HepG2 (cell line): ENCODE measurements at regions not wholly inside any gene's neighbourhood (a gene's known extent, or its start where the extent isn't known, plus 50 kb on each side); places are given as distances from the start of the nearest gene placed in this dataset.

Experiments used
- ATAC-seq: fragments of 200-7000 bp; cut with Tn5 transposase; 3 replicates; pipeline ENCODE4 v1.9.1; 2020; ENCODE audit warnings: mild to moderate bottlenecking, moderate library complexity
- BruUV-seq: library from RNA; stranded (reverse); fragments of 400-500 nt; replicated peaks from 2 replicates; lab custom pipeline; 2021; lab: Mats Ljungman, UMichigan
- CTCF ChIA-PET: fragments of 300-600 bp; formaldehyde crosslinking; extraction: SDS; loops from one replicate; lab custom pipeline; 2021; ENCODE audit warnings: low total read pairs, inconsistent platforms, low intra/inter-chr PET ratio; lab: Yijun Ruan, JAX
- POLR2A ChIA-PET: fragments of 350-600 bp; sonication (Branson Sonifier 250); formaldehyde crosslinking; loops from one replicate; lab custom pipeline; 2020; ENCODE audit warnings: antibody characterized with exemption, inconsistent platforms; lab: Yijun Ruan, JAX
- DNase-seq: peaks from one replicate; pipeline ENCODE4 v3.0.0-alpha.2; 2015; ENCODE audit warnings: low spot score
- FAIRE-seq: peaks from 3 replicates; lab custom pipeline; 2011; peaks lifted over from hg19 to GRCh38; lab: Jason Lieb, UNC
- H2AFZ ChIP-seq: one replicate; pipeline ENCODE4 v1.6.1; 2011; ENCODE audit warnings: low read length, inconsistent platforms
- H3K27ac ChIP-seq: fragments of 300-600 bp; 3 replicates; pipeline ENCODE4 v1.8.0; 2011; ENCODE audit warnings: mixed run types, mild to moderate bottlenecking, mixed read lengths, low read length, inconsistent platforms; ENCODE audit not compliant: insufficient read depth; ENCODE audit errors: extremely low read length
- H3K27me3 ChIP-seq, 2 experiments: fragments of 200-600 bp in 1 of 2; 2 replicates in 1 of 2; 3 replicates in 1 of 2; pipeline versions ENCODE4 v1.6.0 to v1.8.0; 2011; ENCODE audit warnings: low read length in 2 of 2, mild to moderate bottlenecking in 2 of 2, moderate library complexity in 2 of 2, inconsistent platforms in 1 of 2; ENCODE audit not compliant: insufficient read depth in 2 of 2, control insufficient read depth in 1 of 2
- H3K36me3 ChIP-seq, 2 experiments: fragments of 200-600 bp in 1 of 2; replicated peaks in 1 of 2; 2 replicates in 1 of 2; 3 replicates in 1 of 2; pipeline versions ENCODE4 v1.5.1 to v1.8.0; 2011; ENCODE audit warnings: low read length in 2 of 2, inconsistent platforms in 1 of 2; ENCODE audit not compliant: insufficient read depth in 2 of 2, control insufficient read depth in 1 of 2
- H3K4me1 ChIP-seq: 2 replicates; pipeline ENCODE4 v1.5.1; 2012; ENCODE audit warnings: low read length, inconsistent platforms; ENCODE audit not compliant: insufficient read depth
- H3K4me2 ChIP-seq: 2 replicates; pipeline ENCODE4 v1.6.0; 2011; ENCODE audit warnings: low read depth, low read length, inconsistent platforms
- H3K4me3 ChIP-seq, 3 experiments: fragments of 200-600 bp in 1 of 3; sonication (generic), shearing (Covaris generic) in 1 of 3; replicated peaks in 1 of 3; 2 replicates each; pipeline ENCODE4 v1.5.1; 2011 to 2016; ENCODE audit warnings: low read length in 3 of 3, inconsistent platforms in 2 of 3, low read depth in 2 of 3, mild to moderate bottlenecking in 2 of 3, control low read depth in 1 of 3, mixed read lengths in 1 of 3; ENCODE audit not compliant: insufficient read depth in 1 of 3
- H3K79me2 ChIP-seq: one replicate; pipeline ENCODE4 v1.6.1; 2011; ENCODE audit warnings: low read length, inconsistent platforms; ENCODE audit not compliant: insufficient read depth
- H3K9ac ChIP-seq: 2 replicates; pipeline ENCODE4 v1.6.0; 2011; ENCODE audit warnings: mild to moderate bottlenecking, low read depth, low read length, inconsistent platforms; ENCODE audit not compliant: insufficient read depth
- H3K9me3 ChIP-seq: 2 replicates; pipeline ENCODE4 v1.5.1; 2012; ENCODE audit warnings: mild to moderate bottlenecking, low read length
- H4K20me1 ChIP-seq: 2 replicates; pipeline ENCODE4 v1.6.0; 2011; ENCODE audit warnings: inconsistent platforms, mild to moderate bottlenecking, low read length, moderate library complexity; ENCODE audit not compliant: insufficient read depth
- ARNT ChIP-seq: fragments of 450-650 bp; IDR thresholded peaks from 2 replicates; pipeline ENCODE4 v1.6.1; 2017
- BRCA1 ChIP-seq: sonication (generic); formaldehyde crosslinking; IDR thresholded peaks from 2 replicates; pipeline ENCODE4 v1.4.0; 2020; ENCODE audit warnings: missing genetic modification reagents
- CBX1 ChIP-seq: IDR thresholded peaks from one replicate; pipeline ENCODE4 v1.6.1; 2016; ENCODE audit warnings: antibody characterized with exemption, low read depth
- CEBPG ChIP-seq: IDR thresholded peaks from 2 replicates; pipeline ENCODE4 v1.6.1; 2016
- GATA4 ChIP-seq: sonication (generic); IDR thresholded peaks from 2 replicates; pipeline ENCODE4 v1.6.1; 2016; ENCODE audit warnings: antibody characterized with exemption, low read depth, borderline replicate concordance
- NFIB ChIP-seq: sonication (generic); formaldehyde crosslinking; IDR thresholded peaks from 2 replicates; pipeline ENCODE4 v1.9.0; 2021; ENCODE audit warnings: missing genetic modification reagents, mild to moderate bottlenecking, borderline replicate concordance
- PREB ChIP-seq: sonication (generic); formaldehyde crosslinking; IDR thresholded peaks from 2 replicates; pipeline ENCODE4 v1.4.0; 2020; ENCODE audit warnings: missing genetic modification reagents
- RAD21 ChIP-seq: fragments of 450-650 bp; formaldehyde crosslinking; IDR thresholded peaks from 2 replicates; pipeline ENCODE4 v1.5.0; 2020; ENCODE audit warnings: mild to moderate bottlenecking
- TBX3 ChIP-seq: fragments of 450-650 bp; IDR thresholded peaks from 2 replicates; pipeline ENCODE4 v1.6.1; 2017; ENCODE audit warnings: antibody characterized with exemption, mild to moderate bottlenecking, inconsistent platforms, borderline replicate concordance
- ZNF143 ChIP-seq: sonication (generic); formaldehyde crosslinking; IDR thresholded peaks from 2 replicates; pipeline ENCODE4 v1.4.0; 2020; ENCODE audit warnings: missing genetic modification reagents
- ZNF598 ChIP-seq: sonication (generic); formaldehyde crosslinking; IDR thresholded peaks from 2 replicates; pipeline ENCODE4 v1.5.1; 2020; ENCODE audit warnings: mild to moderate bottlenecking, missing genetic modification reagents, borderline replicate concordance
- ZNF709 ChIP-seq: sonication (generic); formaldehyde crosslinking; IDR thresholded peaks from 2 replicates; pipeline ENCODE4 v1.5.0; 2020; ENCODE audit warnings: mild to moderate bottlenecking, missing genetic modification reagents
- WGBS: methylation state at CpG from one replicate; pipeline ENCODE4 v1.1.6; 2017; ENCODE audit warnings: low lambda C conversion rate; 5-methylcytosine and 5-hydroxymethylcytosine counted together
- in situ Hi-C: cut with HindIII; loops from 2 replicates; pipeline ENCODE4 v1.10.0; 2017; ENCODE audit warnings: low pct_unique_long_range_greater_than_20kb; ENCODE audit not compliant: extremely low pct_ligation_motif_present
- intact Hi-C: fragments of 100-400 bp; cut with micrococcal nuclease; formaldehyde crosslinking; loops from one replicate; pipeline ENCODE4 v1.10.0; 2022; ENCODE audit not compliant: unreplicated experiment
- TF ChIP-seq, protein P1 (sequence below), 2 experiments: fragments of 450-650 bp in 1 of 2; sonication (generic) in 1 of 2; formaldehyde crosslinking; IDR thresholded peaks; 2 replicates each; pipeline versions ENCODE4 v1.5.0 to v1.8.0; 2020 to 2022; ENCODE audit warnings: mild to moderate bottlenecking in 1 of 2, missing genetic modification reagents in 1 of 2
- TF ChIP-seq, protein P2 (sequence below): sonication (generic); formaldehyde crosslinking; IDR thresholded peaks from 2 replicates; pipeline ENCODE4 v1.8.0; 2022; ENCODE audit warnings: missing genetic modification reagents, mild to moderate bottlenecking, borderline replicate concordance

DNA sequence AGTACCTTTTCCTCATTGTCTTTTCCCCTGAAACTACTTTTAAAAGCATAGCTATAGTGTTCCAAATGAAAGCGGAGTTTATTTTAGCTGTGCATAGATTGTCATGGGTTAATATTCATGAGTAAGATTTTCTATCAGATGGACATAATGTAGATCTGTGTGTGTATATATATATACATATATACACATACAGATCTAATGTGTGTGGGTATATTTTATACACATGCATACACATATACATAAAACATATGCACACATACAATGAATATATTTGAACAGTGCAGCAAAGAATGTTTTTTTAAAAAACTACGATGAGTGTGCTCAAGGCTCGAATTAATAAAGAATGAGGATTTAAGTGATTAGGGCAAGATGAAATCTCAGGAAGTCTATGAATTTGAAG lies 328.3 kb upstream of the IL12A start (continued):
- TF ChIP-seq ZNF598 (no peak), RAD21 (no peak), BRCA1 (CRISPR knock-in tag) (no peak)
- TF ChIP-seq, all 625 proteins: peak for 0

DNA sequence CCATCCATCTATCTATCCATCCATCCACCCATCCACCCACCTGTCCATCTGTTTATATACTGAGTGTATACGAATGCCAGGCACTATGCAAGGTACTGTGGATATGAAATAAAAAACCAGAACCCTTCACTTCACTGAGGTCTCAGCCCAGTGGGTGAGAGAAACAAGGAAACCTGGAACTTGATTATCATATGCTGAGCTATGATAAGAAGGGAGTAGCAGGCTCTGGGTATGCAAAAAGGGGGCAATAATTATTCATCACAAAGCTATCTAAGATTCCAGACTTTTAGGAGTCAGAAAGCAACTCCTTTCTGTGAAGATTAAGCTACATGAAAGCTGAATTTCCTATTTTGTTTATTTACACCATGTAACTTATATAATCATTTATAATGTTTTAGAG lies 327.7 kb upstream of the IL12A start:
- Histone ChIP-seq H3K4me2 (no peak overlapping the region), H3K9ac (no peak overlapping the region), H4K20me1 (no peaks in the 10 kb centered on the region), H3K36me3 (no peaks in the 10 kb centered on the region), H3K9me3 (no peaks in the 10 kb centered on the region), H3K4me3 (no peak overlapping the region), H3K4me1 (no peaks in the 10 kb centered on the region), H3K27ac (no peak overlapping the region), H2AFZ (no peak overlapping the region), H3K79me2 (no peaks in the 10 kb centered on the region), H3K27me3 (no peaks in the 10 kb centered on the region)
- POLR2A ChIA-PET, result no interaction called here
- in situ Hi-C loops (no loop called here), intact Hi-C loops (no loop called here)
- TF ChIP-seq, protein P1, sequence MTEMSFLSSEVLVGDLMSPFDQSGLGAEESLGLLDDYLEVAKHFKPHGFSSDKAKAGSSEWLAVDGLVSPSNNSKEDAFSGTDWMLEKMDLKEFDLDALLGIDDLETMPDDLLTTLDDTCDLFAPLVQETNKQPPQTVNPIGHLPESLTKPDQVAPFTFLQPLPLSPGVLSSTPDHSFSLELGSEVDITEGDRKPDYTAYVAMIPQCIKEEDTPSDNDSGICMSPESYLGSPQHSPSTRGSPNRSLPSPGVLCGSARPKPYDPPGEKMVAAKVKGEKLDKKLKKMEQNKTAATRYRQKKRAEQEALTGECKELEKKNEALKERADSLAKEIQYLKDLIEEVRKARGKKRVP (CRISPR knock-in tag; IDR thresholded peaks at IDR 0.05), result no peak
- TF ChIP-seq GATA4, result no peak
- TF ChIP-seq, protein P2, sequence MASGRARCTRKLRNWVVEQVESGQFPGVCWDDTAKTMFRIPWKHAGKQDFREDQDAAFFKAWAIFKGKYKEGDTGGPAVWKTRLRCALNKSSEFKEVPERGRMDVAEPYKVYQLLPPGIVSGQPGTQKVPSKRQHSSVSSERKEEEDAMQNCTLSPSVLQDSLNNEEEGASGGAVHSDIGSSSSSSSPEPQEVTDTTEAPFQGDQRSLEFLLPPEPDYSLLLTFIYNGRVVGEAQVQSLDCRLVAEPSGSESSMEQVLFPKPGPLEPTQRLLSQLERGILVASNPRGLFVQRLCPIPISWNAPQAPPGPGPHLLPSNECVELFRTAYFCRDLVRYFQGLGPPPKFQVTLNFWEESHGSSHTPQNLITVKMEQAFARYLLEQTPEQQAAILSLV (CRISPR knock-in tag), result no peak
- no peak for TF ChIP-seq TBX3
- no peak for TF ChIP-seq ARNT
- no peak for TF ChIP-seq NFIB (CRISPR knock-in tag)
- no peak for TF ChIP-seq ZNF143 (CRISPR knock-in tag)
- TF ChIP-seq PREB (CRISPR knock-in tag), result no peak
- no peak for TF ChIP-seq ZNF709 (CRISPR knock-in tag)
- TF ChIP-seq CEBPG, result no peak
- no peak for TF ChIP-seq CBX1
- DNase-seq (no peak), ATAC-seq (no peak), FAIRE-seq (no peak)
- WGBS, result 7% methylated on average over 1 of the region's 1 CpG
- CTCF ChIA-PET, result no interaction called here
- BruUV-seq, result no TSS peak
